SK-N-SH treated with all-trans-retinoic acid at 6 μM for 48 hours (cell line): ENCODE measurements at regions not wholly inside any gene's neighbourhood (a gene's known extent, or its start where the extent isn't known, plus 50 kb on each side); places are given as distances from the start of the nearest gene placed in this dataset.

Experiments used
- ATAC-seq: fragments of 200-7000 bp; cut with Tn5 transposase; 3 replicates; pipeline ENCODE4 v1.9.1; 2020; ENCODE audit warnings: mild to moderate bottlenecking, moderate library complexity
- ARNTL ChIP-seq: fragments of 450-650 bp; formaldehyde crosslinking; IDR thresholded peaks from 2 replicates; pipeline ENCODE4 v1.5.0; 2020; ENCODE audit warnings: low read depth, mild to moderate bottlenecking, moderate library complexity, borderline replicate concordance
- ESRRG ChIP-seq: fragments of 250-450 bp; sonication (Bioruptor Pico); IDR thresholded peaks from 2 replicates; pipeline ENCODE4 v1.6.1; 2021; ENCODE audit warnings: mild to moderate bottlenecking
- GLIS3 ChIP-seq: fragments of 250-450 bp; sonication (Bioruptor Pico); IDR thresholded peaks from 2 replicates; pipeline ENCODE4 v1.5.0; 2020; ENCODE audit warnings: mild to moderate bottlenecking, moderate library complexity
- ISL1 ChIP-seq: fragments of 250-450 bp; sonication (Bioruptor Pico); IDR thresholded peaks from 2 replicates; pipeline ENCODE4 v2.1.2; 2022; ENCODE audit warnings: mild to moderate bottlenecking, moderate library complexity
- PPARA ChIP-seq: fragments of 250-450 bp; sonication (Bioruptor Pico); IDR thresholded peaks from 2 replicates; pipeline ENCODE4 v1.5.0; 2020; ENCODE audit warnings: mild to moderate bottlenecking, borderline replicate concordance
- SNAI2 ChIP-seq: fragments of 250-450 bp; sonication (Bioruptor Pico); IDR thresholded peaks from 2 replicates; pipeline ENCODE4 v1.5.0; 2020; ENCODE audit warnings: mild to moderate bottlenecking, moderate library complexity
- TCF4 ChIP-seq: fragments of 250-450 bp; sonication (Bioruptor Pico); IDR thresholded peaks from 2 replicates; pipeline ENCODE4 v1.8.0; 2021; ENCODE audit warnings: mild to moderate bottlenecking, moderate library complexity, borderline replicate concordance
- TOX ChIP-seq: fragments of 250-450 bp; sonication (Bioruptor Pico); IDR thresholded peaks from 2 replicates; pipeline ENCODE4 v1.8.0; 2021; ENCODE audit warnings: mild to moderate bottlenecking, moderate library complexity, borderline replicate concordance
- ZC3H10 ChIP-seq: fragments of 250-450 bp; sonication (Bioruptor Pico); IDR thresholded peaks from 2 replicates; pipeline ENCODE4 v1.5.1; 2021; ENCODE audit warnings: mild to moderate bottlenecking, moderate library complexity
- ZFP3 ChIP-seq: fragments of 250-450 bp; sonication (Bioruptor Pico); IDR thresholded peaks from 2 replicates; pipeline ENCODE4 v1.5.0; 2020; ENCODE audit warnings: mild to moderate bottlenecking, moderate library complexity
- ZFP30 ChIP-seq: fragments of 450-650 bp; formaldehyde crosslinking; IDR thresholded peaks from 2 replicates; pipeline ENCODE4 v1.5.0; 2022; ENCODE audit warnings: mild to moderate bottlenecking, moderate library complexity
- ZNF565 ChIP-seq: fragments of 450-650 bp; formaldehyde crosslinking; conservative IDR thresholded peaks from 2 replicates; pipeline ENCODE4 v1.5.0; 2020; ENCODE audit warnings: low read depth, mild to moderate bottlenecking, moderate library complexity
- ZNF70 ChIP-seq: fragments of 450-650 bp; formaldehyde crosslinking; IDR thresholded peaks from 2 replicates; pipeline ENCODE4 v1.5.0; 2020; ENCODE audit warnings: mild to moderate bottlenecking, moderate library complexity
- ZNF8 ChIP-seq: fragments of 450-650 bp; formaldehyde crosslinking; IDR thresholded peaks from 2 replicates; pipeline ENCODE4 v1.5.0; 2020; ENCODE audit warnings: mild to moderate bottlenecking, moderate library complexity
- TF ChIP-seq, protein P1 (sequence below): fragments of 250-450 bp; sonication (Bioruptor Pico); IDR thresholded peaks from 2 replicates; pipeline ENCODE4 v1.8.0; 2021; ENCODE audit warnings: low read depth, mild to moderate bottlenecking, moderate library complexity, borderline replicate concordance
- TF ChIP-seq, protein P2 (sequence below): fragments of 250-450 bp; sonication (Bioruptor Pico); IDR thresholded peaks from 2 replicates; pipeline ENCODE4 v1.8.0; 2020; ENCODE audit warnings: mild to moderate bottlenecking, moderate library complexity, borderline replicate concordance
- TF ChIP-seq, protein P3 (sequence below): fragments of 250-450 bp; sonication (Bioruptor Pico); IDR thresholded peaks from 2 replicates; pipeline ENCODE4 v1.5.1; 2020; ENCODE audit warnings: low read depth, mild to moderate bottlenecking, moderate library complexity
- TF ChIP-seq, protein P4 (sequence below): fragments of 250-450 bp; sonication (Bioruptor Pico); IDR thresholded peaks from 2 replicates; pipeline ENCODE4 v1.5.1; 2021; ENCODE audit warnings: mild to moderate bottlenecking, moderate library complexity

DNA sequence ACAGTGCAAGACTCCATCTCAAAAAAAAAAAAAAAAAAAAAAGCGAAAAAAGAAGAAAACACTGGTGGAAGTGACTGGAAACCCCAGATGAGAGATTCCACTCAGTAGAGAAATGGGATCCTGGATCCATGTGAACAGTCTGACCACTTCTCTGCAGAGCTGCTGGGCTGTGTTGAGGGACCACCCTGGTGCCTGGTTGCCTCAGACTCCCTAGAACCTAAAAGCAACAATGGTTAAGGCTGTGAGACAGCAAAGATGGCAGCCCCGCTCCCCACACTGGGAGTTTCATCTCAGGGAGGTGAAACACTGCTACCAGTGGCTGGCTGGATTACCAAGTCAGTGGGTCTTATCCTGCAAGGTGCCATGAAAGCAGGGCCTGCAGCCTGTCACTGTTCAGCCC lies 152.8 kb upstream of the ARSJ start:
- no peak for ATAC-seq
- no peak for TF ChIP-seq ZNF70 (CRISPR knock-in tag)
- no peak for TF ChIP-seq ZNF8 (CRISPR knock-in tag)
- TF ChIP-seq, protein P1, sequence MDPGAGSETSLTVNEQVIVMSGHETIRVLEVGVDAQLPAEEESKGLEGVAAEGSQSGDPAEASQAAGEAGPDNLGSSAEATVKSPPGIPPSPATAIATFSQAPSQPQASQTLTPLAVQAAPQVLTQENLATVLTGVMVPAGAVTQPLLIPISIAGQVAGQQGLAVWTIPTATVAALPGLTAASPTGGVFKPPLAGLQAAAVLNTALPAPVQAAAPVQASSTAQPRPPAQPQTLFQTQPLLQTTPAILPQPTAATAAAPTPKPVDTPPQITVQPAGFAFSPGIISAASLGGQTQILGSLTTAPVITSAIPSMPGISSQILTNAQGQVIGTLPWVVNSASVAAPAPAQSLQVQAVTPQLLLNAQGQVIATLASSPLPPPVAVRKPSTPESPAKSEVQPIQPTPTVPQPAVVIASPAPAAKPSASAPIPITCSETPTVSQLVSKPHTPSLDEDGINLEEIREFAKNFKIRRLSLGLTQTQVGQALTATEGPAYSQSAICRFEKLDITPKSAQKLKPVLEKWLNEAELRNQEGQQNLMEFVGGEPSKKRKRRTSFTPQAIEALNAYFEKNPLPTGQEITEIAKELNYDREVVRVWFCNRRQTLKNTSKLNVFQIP (CRISPR knock-in tag): no peak
- TF ChIP-seq, protein P2, sequence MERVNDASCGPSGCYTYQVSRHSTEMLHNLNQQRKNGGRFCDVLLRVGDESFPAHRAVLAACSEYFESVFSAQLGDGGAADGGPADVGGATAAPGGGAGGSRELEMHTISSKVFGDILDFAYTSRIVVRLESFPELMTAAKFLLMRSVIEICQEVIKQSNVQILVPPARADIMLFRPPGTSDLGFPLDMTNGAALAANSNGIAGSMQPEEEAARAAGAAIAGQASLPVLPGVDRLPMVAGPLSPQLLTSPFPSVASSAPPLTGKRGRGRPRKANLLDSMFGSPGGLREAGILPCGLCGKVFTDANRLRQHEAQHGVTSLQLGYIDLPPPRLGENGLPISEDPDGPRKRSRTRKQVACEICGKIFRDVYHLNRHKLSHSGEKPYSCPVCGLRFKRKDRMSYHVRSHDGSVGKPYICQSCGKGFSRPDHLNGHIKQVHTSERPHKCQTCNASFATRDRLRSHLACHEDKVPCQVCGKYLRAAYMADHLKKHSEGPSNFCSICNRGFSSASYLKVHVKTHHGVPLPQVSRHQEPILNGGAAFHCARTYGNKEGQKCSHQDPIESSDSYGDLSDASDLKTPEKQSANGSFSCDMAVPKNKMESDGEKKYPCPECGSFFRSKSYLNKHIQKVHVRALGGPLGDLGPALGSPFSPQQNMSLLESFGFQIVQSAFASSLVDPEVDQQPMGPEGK (CRISPR knock-in tag): no peak
- TF ChIP-seq, protein P3, sequence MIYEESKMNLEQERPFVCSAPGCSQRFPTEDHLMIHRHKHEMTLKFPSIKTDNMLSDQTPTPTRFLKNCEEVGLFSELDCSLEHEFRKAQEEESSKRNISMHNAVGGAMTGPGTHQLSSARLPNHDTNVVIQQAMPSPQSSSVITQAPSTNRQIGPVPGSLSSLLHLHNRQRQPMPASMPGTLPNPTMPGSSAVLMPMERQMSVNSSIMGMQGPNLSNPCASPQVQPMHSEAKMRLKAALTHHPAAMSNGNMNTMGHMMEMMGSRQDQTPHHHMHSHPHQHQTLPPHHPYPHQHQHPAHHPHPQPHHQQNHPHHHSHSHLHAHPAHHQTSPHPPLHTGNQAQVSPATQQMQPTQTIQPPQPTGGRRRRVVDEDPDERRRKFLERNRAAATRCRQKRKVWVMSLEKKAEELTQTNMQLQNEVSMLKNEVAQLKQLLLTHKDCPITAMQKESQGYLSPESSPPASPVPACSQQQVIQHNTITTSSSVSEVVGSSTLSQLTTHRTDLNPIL (CRISPR knock-in tag): no peak
- no peak for TF ChIP-seq ZFP30
- no peak for TF ChIP-seq PPARA
- no peak for TF ChIP-seq TCF4
- TF ChIP-seq ESRRG: no peak
- TF ChIP-seq GLIS3 (CRISPR knock-in tag): no peak
- no peak for TF ChIP-seq ZFP3 (CRISPR knock-in tag)
- TF ChIP-seq, all 23 proteins: peak for 0

DNA sequence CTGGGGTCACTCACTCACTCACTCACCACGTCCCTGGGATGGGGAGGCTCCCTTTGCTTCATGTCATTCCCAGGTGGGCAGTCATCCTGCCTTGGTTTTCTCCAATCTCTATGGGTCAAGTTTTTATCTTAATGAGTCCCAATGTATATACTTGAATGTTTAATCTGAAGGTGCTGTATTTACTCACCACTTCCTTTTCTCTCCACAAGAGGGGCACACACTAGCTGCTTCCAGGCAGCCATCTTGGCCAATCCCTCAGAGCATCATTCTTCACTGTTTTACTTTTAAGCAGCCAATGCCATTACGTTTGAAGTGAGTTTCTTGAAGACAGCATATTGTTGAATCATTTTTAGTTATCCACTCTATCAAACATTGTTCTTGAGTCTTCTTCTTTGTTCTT lies 153.4 kb upstream of the ARSJ start:
- TF ChIP-seq, protein P4, sequence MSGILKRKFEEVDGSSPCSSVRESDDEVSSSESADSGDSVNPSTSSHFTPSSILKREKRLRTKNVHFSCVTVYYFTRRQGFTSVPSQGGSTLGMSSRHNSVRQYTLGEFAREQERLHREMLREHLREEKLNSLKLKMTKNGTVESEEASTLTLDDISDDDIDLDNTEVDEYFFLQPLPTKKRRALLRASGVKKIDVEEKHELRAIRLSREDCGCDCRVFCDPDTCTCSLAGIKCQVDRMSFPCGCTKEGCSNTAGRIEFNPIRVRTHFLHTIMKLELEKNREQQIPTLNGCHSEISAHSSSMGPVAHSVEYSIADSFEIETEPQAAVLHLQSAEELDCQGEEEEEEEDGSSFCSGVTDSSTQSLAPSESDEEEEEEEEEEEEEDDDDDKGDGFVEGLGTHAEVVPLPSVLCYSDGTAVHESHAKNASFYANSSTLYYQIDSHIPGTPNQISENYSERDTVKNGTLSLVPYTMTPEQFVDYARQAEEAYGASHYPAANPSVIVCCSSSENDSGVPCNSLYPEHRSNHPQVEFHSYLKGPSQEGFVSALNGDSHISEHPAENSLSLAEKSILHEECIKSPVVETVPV: no peak
- TF ChIP-seq GLIS3 (CRISPR knock-in tag) (no peak), SNAI2 (CRISPR knock-in tag) (no peak), ARNTL (CRISPR knock-in tag) (no peak), PPARA (no peak), TCF4 (no peak), ISL1 (CRISPR knock-in tag) (no peak), ZNF70 (CRISPR knock-in tag) (no peak), TOX (CRISPR knock-in tag) (no peak), ZNF8 (CRISPR knock-in tag) (no peak), ZNF565 (CRISPR knock-in tag) (no peak)
- TF ChIP-seq, protein P2 (CRISPR knock-in tag): no peak
- no peak for ATAC-seq

DNA sequence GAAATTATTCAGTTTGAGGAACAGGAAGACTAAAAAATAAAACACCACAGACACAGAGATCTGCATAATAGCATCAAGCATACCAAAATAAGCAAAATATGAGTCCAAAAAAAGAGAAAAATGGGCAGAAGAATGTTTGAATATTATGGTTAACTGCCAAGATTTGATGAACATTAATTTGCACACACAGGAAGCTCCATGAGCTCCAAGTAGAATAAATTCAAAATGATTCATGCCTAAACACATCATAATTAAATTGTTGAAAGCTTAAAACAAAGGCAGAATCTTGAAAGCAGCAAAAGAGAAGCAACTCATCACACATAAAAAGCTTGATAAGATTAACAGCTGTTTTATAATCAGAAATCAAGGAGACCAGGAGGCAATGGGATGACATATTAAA lies 156.6 kb upstream of the ARSJ start:
- ATAC-seq: peak; percentile 75
- TF ChIP-seq ZC3H10 (CRISPR knock-in tag): peak; percentile 78; the same call in 1 of the 2 replicates
- peak; percentile 89 for TF ChIP-seq ISL1 (CRISPR knock-in tag)
- peak; percentile 41; the same call in 1 of the 2 replicates for TF ChIP-seq TCF4
- no peak for TF ChIP-seq SNAI2 (CRISPR knock-in tag)

DNA sequence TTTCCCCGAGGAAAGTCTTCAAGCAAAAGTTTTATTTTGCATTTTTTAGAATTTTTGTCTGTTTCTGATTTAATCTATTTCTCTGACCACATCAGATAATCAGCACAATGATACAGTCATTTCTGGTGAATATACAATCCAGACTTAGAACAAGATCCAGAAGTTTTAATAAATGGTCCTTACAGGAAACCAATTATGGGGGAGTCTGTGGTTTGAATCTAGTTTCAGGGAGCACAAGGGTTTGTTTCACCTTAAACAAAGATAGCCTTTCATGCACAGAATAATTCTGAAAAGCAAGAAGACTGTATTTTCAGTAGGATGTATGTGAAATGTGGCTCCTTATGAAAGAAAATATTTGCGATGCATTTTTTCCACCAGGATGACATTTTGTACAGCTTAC lies 158.5 kb upstream of the ARSJ start:
- no peak for ATAC-seq
- TF ChIP-seq, protein P1 (CRISPR knock-in tag): no peak
- TF ChIP-seq ZNF565 (CRISPR knock-in tag) (no peak), ISL1 (CRISPR knock-in tag) (no peak), GLIS3 (CRISPR knock-in tag) (no peak), SNAI2 (CRISPR knock-in tag) (no peak), TOX (CRISPR knock-in tag) (no peak), TCF4 (no peak), ZNF70 (CRISPR knock-in tag) (no peak), PPARA (no peak), ARNTL (CRISPR knock-in tag) (no peak), ESRRG (no peak), ZNF8 (CRISPR knock-in tag) (no peak)
- TF ChIP-seq, protein P4: no peak
- TF ChIP-seq, protein P3 (CRISPR knock-in tag): no peak
- TF ChIP-seq, protein P2 (CRISPR knock-in tag): no peak
